HG03520 (cell line): ENCODE measurements at regions not wholly inside any gene's neighbourhood (a gene's known extent, or its start where the extent isn't known, plus 50 kb on each side); places are given as distances from the start of the nearest gene placed in this dataset.
"Not testable (repeated sequence)": the region's sequence is repeated elsewhere in the genome, so short reads cannot be mapped to it uniquely, and the experiment has no call there.

Experiments used
- ATAC-seq: cut with Tn5 transposase; IDR thresholded peaks from one replicate; pipeline ENCODE4 v1.9.1; 2021; ENCODE audit warnings: mild to moderate bottlenecking, moderate library complexity; ENCODE audit not compliant: unreplicated experiment

DNA sequence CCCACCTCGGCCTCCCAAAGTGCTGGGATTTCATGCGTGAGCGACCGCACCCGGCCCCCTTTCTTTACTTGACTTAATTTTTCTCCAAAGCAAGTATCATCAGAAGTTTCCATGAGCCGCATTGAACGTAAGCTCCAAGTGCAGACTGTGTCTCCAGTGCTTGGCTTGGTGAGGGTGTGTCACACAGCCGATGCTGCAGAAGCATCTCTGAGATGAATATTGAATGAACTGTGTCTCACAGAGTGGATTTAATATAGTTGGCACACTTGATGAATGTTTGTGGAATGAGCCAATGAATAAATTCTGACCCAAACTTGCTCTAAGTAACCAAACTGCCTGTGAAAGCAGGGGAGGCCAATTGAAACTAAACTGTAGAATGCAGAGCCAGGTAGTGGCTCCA is 159.4 kb upstream of the KBTBD8 start:
- no peak for ATAC-seq

GRCh38 chr3:66839508-66839907 is 158.6 kb upstream of the KBTBD8 start:
- ATAC-seq = no peak

GRCh38 chr3:66842761-66843464 is 155.2 kb upstream of the KBTBD8 start:
- ATAC-seq = not testable (repeated sequence)

DNA sequence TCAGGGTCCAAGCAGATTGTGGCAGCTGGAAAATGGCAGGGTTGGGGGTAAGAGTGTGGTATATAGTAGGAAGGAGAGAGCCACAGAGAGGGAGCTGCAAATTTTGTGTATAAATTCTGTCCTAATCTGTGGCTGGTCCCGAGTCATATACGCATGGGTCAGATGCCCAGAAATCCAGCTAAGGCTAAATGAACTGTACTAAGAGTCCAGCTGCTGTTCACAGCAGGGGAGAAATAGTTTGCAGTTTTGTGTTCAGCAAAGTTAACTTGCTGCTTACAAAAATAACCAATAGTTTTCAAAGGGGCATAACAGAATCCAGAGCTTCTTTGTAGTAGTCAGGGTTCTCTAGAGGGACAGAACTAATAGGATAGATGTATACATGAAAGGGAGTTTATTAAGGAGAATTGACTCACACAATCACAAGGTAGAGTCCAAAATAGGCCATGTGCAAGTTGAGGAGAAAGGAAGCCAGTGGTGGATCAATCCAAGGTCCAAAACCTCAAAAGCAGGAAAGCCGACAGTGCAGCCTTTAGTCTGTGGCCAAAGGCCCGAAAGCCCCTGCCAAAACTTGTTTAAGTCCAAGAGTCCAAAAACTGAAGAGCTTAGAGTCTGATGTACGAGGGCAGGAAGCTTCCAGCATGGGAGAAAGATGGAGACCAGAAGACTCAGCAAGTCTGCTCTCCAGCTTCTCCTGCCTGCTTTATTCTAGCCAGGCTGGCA is 146.1 kb upstream of the KBTBD8 start:
- ATAC-seq = no peak

DNA sequence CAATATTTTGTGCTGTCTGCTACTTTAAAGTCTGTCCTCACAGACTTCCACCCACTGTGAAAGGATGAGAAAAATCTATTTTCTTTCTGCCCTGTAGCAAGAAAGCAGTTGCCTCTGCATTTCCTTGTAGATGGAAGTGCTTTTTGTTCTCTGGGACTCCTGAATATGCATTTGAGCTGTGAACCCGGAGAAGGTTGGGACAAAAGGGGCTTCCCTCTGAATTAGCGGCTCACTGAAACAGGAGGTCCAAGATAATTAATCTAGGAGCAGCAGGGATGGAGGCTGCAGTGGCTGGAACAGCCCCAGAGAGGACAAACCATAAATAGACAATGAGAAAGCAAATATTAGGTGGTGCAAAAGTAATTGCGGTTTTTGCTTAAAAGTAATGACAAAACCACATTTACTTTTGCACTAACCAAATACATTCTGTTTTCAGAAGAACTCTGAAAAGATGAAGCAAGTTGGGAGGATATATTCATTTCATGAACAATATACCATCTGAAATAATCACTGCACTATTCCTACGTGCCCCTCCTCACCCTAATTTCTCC is 143.4 kb upstream of the KBTBD8 start:
- no peak for ATAC-seq

DNA sequence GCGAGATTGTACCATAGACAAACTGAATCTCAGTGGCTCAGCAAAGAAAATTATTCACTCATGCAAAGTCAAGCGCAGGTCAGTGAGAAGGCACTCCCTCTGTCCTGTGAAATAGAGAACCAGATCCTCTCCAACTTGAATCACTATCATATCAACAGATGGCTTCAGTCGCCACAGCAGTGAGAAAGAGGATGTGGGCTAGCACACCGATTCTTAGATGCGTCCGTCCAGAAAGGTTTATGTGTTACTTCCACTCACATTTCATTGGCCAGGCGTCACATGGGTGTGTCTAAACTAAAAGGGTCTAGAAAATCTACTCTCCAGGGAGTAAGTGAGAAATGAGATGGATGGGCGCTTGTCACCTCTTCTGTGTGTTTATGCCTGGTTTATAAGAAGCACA is 141.6 kb upstream of the KBTBD8 start:
- ATAC-seq = peak; percentile 99

GRCh38 chr3:66858656-66859381 is 139.3 kb upstream of the KBTBD8 start:
- no peak for ATAC-seq

DNA sequence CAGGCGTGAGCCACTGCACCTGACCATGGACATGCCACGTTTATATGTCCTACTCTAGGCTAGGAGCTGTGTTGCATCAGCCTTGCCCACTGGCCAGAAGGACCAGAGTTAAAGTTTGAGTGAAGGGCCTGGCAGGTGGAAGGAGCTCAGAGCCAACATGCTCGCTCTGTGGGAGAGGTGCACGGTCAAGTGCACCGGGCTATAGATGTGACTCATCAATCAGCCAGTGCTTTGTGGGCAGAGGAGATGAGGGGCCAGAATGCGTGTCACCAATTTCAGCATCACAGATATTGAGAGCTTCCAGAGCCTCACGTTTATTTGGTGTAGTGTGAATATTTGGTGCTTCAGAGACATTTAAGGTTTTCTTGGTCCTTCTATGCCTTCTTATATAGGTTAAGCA is 137.3 kb upstream of the KBTBD8 start:
- ATAC-seq = no peak

DNA sequence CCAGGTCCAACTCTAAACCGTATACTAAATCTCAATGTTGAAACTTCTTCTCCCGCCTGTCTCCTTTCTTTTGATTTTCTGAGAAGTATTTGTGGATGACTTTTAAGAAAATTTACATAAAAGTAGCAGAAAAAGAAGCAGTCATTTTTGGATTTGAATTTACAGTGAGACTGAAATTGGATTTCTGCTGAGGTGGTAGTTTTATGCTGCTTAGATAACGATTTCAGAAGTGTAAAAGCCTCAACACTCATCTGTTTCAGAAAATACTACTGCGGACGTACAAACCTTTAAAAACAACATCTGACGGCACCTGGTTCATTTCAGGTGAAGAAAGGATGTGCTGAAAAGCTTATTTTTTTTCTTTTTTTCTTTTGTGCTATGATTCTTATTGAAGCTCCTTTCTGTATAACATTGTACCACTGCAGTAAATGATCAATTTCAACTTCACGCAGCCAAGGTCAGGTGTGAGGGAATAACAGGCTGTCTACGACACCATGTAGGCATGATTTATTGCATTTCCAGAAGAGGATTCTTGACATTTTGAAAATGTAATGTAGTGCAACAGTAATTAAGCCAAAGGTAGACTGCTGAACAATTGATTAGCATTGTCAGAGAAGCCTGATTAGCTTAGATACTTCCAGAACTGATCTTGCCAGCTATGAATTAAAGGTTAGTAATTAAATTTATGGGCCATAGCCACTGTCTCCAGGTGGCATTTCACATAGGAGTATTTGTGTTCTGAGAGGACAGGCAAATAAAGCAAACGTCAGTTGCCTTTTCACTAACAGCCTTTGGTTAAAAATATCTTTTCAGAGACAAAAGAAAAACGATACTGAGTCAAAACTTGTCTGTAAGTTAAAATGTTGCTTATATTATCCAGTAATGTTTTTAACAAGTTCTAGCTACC is 134.6 kb upstream of the KBTBD8 start:
- no peak for ATAC-seq

- ATAC-seq = no peak
Measured at GRCh38 chr3:66884659-66885058, 113.4 kb upstream of the KBTBD8 start.

DNA sequence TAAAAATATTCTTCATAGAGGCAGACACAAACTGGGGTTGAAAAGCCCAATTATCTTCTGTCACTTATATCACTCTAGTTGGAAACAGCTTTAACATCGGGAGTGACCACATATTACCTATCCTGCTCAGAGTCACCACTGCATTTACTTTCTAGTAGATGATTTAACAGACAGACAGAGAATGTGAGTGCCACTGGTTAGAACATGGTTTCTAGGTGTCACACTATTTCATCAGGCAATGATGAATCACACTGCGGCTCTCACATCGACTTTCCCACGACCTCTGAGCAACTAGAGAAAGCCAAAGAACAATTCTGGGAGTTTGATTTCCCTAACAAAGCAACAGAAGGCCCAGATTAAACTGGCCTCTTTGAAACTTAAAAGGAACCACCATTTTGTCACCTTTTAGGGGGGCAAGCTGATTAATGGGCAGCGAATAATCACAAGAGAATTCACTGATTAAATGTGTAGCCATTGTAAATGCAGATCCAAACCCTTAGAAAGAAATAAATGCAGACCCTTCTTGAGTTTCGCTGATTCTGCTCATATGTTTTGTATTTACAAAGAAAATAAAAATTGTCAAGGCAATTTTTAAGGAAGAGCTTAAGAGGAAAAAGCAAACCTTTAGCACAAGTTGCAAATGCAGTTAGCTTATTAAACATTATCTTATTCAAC is 112.6 kb upstream of the KBTBD8 start:
- ATAC-seq = no peak

DNA sequence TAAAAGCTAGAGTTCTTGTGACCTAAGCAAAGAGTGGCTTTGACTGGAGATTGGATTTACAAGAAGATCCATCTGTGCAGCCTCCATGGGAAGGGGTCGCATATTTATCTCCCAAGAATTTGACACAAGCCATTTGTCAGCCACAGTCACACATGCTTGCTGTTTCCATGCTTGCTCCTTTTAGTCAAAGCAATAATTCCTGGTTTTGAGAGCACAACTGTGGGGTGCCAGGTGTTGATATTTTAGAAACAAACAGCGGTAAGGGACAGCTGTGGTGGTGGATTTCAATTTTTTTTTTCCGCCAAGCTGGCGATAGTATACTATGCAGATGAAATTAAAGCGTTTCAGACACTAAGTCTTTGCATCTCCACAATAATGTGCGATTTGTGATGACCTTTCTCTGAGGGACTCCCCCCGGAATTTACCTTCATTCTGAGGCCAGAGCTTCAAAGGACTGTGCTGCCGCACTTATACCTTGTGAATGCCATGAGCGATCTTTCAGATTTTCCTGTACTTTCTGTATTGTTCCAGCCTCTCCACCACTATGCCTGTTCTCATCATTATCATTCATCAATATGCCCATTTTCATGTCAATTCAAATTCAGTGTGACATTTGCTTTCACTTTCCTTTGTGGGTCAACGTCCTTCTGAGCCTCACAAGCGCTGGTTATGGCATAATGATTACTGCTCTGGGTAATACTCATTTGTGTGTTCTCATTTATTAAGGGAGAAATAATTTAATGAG is 108.2 kb upstream of the KBTBD8 start:
- no peak for ATAC-seq

GRCh38 chr3:66898155-66898554 is 100.0 kb upstream of the KBTBD8 start:
- no peak for ATAC-seq

DNA sequence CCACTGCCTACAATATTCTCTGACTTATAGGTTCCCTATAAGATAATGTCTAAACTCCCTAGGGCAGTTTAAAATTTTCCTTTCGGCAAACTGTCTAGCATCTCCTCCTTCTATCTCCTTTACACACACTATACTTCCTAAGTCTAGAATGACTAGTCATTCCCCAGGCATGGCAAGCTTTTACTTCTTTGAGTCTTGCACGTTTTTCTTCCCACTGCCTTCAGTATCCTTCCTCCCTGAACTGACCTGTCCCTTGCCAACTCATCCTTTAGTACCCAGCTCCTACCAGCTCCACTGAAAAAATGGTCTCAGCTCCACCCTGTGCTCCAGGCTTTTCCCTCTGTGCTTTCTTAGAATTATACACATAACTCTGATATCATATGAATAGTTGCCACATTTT is 93.8 kb upstream of the KBTBD8 start:
- no peak for ATAC-seq

DNA sequence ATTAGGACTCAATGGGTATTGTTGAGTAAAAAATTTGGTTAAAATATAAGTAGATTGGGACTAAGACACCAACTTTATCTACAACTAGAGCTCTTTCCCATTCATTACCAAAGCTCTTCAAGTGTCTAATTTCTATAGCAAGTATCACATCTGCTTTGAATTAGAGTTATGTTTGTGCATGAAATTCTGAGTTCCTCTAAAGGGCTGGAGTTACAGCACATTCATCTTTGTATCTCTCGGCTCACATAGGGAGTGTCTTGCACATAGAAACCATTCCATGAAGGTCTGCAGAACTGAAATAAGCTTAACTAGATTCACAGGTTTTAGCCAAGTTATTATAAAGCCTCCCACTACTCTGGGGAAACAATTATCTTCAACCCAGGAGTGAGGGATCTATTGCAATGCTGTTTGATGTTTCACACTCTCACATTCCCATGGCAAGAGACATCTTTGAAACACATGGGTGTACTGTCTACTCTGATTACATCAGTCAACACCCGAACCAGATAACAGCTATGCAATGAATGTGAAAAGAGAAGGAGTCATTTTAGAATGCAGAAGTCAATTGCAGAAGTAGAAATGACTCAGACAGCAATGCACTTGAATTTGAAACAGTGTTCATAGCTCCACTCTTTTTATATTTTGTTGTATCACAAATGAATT is 93.1 kb upstream of the KBTBD8 start:
- no peak for ATAC-seq

GRCh38 chr3:66907136-66907535 is 91.0 kb upstream of the KBTBD8 start:
- no peak for ATAC-seq

DNA sequence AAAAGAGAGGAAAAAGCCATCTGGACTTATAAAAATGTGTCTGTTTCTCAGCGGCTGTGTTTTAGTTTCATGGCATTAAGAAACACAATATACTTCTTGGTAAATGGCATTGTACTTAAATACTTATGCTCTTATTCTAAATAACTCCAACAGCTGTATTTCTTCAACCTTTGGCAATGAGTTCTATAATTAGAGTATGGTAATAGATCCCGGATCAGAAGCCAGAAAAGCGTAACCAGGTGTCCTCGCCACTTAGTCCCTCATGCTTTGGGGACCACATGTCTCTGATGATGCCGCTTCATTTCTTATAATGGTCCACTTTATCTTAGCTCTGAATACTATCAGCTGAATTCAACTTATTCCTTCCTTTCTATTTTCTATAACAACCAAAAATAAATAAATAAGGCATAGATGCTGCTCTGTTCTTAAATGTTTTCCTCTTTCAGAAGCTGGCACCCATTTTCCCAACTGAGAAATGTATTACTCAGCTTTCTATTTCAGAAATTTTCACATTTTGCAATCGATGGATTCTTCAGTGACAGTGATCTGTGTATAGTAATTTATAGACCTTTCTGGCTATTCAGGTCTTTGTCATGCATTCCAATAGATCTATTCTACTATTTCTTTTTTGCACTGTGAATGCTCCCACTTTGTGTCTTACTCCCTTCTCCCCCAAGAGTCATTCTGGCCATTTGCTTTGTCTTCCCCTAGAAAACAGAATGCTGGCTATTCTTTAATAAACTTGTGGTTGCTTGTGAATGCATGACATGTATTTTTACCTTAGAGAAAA is 87.6 kb upstream of the KBTBD8 start:
- no peak for ATAC-seq

DNA sequence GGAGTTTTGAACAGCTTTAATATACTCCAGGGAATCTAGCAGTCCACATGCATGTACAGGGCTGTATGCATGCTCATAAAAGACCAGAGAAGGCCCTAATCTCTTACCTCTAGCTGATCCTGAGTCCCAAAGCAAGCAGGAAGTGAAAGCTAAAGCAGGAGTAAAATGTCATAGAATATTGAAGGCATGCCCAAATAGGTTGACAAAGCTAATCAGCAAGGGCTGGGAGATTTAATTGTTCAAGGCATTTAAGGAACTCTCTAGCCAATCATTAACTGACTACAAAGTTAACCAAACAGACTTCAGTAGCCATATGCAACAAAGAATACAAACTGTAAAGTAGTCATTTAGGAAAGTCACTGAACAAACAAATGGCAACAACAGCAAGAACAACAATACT is 85.8 kb upstream of the KBTBD8 start:
- ATAC-seq = no peak
